NCI-H1417 (cell line): ENCODE measurements at regions not wholly inside any gene's neighbourhood (a gene's known extent, or its start where the extent isn't known, plus 50 kb on each side); places are given as distances from the start of the nearest gene placed in this dataset.

ENCODE experiments used
- DNase-seq, 3 experiments: peaks; one replicate each; lab custom pipeline; 2025; lab: John Stamatoyannopoulos, UW

- no peak for DNase-seq
Measured at GRCh38 chr7:35386816-35387706, 133.2 kb upstream of the TBX20 start.

- DNase-seq = no peak
Measured at GRCh38 chr7:35386082-35386815, 132.3 kb upstream of the TBX20 start.

DNA sequence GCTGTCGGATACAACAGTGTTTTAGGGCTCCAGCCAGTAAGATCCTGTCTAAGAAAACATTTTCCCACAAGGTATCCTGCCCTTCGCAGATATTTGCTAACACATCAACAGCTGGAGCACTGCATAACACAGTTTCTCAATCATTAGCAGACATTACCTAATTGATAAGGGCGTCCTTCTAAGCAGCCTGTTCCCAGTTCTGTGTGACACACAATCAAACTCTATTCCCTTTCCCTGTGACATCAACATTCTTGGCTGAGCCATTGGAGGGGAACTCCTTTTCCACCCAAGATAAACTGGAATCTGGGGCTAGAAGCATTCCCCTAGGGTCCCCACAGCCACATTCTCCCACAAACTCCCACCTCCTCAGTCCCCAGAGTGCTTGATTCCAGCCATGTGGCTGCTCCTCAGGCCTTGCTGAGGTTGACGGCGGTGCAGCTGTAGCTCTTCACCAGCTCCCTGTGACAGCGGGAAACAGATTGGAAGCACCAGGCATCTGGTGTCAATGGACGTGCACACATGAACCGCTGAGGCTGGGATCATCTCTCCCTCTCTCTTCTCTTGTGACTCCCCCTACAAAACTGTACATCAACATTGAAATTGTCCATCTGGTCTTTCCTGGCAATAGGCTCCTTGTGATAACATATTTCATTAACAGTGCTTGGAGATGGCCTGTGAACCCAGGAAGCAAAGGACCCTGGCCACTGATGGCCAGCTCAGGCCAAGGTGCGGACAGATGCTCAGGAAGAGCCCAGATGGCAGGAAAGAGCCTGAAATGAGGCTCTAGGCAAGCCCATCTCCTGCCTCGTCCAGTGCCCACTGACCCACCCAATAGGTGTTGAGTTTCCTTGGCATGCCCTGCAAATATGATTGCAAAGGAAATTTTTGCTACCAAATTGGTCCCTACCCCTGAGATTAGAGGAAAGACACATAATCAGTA lies 131.1 kb upstream of the TBX20 start:
- no peak for DNase-seq

DNA sequence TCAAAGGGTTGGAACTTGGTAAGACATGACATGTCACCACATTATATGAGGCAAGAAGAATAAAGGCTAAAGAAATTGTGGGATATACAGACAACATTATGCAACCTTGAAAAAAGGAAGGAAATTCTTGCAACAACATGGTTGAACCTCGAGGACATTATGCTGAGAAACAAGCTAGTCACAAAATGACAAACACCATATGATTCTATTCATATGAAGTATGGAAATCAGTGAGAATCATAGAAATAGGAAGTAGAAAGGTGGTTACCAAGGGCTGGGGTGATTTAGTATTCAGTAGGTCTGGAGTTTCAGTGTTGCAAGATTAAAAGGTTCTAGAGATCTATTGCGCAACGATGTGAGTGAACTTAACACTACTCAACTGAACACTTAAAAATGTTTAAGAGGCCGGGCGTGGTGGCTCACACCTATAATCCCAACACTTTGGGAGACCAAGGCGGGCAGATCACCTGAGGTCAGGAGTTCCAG lies 126.9 kb upstream of the TBX20 start:
- no peak for DNase-seq

DNA sequence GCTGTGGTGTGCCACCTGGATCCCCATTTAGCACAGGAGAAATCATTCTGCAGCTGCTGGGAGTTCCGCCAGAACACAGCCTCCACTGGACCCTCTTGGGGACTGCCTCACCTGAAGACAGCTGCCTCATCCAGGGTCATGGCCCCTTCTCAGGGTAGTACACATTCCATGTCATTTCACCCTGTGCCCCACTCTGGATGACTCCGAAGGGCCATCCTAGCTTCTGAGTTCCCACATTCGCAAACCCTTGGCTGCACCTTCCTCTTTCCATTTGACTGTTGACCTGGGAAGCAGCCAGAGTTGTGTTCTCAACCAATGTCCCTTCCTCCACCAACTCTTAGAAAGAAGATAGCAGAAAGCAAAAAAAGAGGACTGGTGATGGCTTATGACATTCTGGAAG lies 125.6 kb upstream of the TBX20 start:
- no peak for DNase-seq

GRCh38 chr7:35375516-35375915 lies 121.6 kb upstream of the TBX20 start:
- DNase-seq = no peak

GRCh38 chr7:35374858-35375257 lies 121.0 kb upstream of the TBX20 start:
- DNase-seq = no peak

DNA sequence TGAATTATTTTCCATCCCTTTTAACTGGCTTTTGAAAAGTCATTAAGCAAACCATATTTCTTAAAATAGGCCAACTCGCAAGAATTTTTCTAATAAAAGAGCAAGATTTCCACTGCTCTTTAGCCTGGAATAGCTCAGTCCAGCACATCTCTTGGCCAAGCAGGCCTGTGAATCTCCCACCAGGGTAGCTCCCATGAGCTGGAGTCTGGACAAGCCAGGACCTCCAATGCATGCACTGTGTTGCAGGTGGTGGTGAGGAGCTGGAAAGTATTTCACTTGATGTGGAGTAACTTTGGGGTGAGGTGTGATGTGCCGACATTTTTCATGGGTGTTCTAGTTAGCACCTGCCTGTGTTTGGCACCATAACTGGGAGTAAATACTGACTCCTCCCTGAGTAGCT lies 117.3 kb upstream of the TBX20 start:
- DNase-seq = no peak

- no peak for DNase-seq
Measured at GRCh38 chr7:35370687-35371086, 116.8 kb upstream of the TBX20 start.

DNA sequence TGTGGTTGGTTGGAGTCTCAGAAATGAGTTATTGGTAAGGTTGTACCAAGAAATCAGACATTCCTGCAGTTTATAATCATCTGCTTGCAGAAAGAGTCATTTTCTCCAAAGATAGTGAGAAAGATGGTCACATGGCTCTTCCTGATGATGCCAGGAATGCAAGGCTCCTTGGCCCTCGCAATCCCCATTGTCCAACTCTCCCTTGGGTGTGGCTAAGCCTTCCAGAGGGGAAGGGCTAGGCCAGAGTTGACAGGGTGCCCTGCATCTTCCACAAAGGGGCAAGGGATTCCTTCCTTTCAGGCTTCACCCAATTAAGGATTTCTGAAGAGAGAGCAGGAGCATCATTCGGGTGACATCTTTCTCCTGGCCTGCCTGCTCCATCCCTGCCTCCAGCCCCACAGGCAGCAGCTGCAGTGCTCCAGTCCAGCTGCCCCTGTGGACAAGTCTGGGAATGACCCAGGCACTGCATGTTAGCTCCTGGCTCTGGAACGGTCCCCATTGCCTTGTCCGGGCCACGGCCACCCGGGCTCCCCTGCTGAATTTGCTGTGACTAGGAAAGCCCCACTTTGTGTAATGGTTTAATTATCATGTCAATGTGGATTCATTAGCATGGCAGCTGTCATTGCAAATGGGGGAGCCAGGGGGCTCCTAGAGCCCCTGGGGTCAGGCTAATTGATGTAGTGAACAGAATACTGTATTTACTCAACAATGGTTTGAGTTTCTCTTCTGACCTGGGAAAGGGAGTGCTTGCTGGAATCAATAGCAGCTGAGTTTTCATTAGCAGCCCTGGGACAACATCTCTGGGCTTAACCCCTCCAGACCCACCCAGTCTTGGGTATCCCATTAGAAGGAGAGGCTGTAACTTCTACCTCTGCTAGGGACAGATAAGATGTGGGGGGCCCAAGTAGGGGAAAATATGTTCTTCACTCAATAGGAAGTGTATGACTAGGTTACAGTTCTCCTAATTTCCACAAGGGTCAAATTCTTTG lies 112.6 kb upstream of the TBX20 start:
- no peak for DNase-seq

- DNase-seq = no peak
Measured at GRCh38 chr7:35365523-35365922, 111.6 kb upstream of the TBX20 start.

- no peak for DNase-seq
Measured at GRCh38 chr7:35362341-35362740, 108.4 kb upstream of the TBX20 start.

DNA sequence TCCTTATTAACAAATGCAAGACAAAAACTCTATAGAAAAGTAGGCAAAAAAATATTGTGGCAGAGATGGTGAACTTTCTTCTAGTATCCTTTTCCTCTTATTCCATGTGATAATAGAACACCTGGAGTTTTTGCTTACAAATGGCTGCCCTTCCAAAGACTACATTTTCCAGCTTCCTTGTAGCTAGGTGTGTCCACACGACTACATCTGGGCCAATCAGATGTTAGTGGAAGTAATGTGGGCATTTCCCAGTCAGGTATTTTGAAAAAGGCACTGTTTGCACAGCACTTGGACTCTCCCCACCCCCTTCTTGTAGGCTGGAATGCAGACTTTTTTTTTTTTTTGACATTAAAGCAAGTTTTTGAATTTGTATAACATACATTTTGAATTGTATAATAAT lies 105.5 kb upstream of the TBX20 start:
- peak in 1 of 3 experiments; percentile 21 for DNase-seq

- no peak for DNase-seq
Measured at GRCh38 chr7:35356495-35356894, 102.6 kb upstream of the TBX20 start.

- DNase-seq = peak in 1 of 3 experiments; percentile 34
Measured at GRCh38 chr7:35355911-35356310, 102.0 kb upstream of the TBX20 start.

- no peak for DNase-seq
Measured at GRCh38 chr7:35355199-35355598, 101.3 kb upstream of the TBX20 start.

DNA sequence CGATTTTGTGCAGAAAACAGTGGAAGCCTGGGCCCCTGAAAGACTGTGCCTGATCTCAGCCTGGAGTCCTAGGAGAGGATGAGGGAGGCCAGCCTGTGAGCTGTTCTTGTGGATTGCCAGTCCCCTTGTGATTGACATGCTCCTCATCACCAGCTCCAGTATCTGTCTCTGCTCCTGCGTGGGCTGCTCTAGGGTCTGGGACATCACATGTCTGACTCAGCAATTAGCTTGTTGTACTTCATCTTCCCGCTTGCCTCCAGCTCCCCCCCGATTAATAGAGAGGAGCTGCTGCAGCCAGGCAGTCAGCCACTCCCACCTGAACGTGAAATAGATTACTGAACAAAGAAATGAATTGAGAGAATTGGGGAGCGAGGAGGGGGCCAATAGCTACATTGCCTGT lies 99.6 kb upstream of the TBX20 start:
- no peak for DNase-seq

DNA sequence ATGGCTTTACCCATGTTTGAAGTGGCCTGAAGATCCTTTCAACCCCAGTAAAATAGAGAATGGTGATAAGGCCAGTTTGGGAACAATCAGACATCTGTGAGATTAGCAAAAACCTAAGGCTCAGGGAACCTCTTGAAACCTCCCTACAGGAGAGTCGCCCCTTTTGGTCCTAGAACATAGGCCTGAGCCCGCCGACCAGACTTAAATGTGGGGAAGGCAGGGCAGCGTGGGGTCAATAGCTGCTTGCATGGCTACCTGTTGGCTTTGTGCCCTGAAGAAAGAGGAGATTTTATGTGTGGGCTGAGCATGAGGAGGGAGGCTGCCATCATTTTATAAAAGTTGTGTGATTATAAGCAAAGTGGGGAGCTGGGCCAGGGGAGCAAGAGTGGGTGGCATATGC lies 97.6 kb upstream of the TBX20 start:
- DNase-seq = no peak

DNA sequence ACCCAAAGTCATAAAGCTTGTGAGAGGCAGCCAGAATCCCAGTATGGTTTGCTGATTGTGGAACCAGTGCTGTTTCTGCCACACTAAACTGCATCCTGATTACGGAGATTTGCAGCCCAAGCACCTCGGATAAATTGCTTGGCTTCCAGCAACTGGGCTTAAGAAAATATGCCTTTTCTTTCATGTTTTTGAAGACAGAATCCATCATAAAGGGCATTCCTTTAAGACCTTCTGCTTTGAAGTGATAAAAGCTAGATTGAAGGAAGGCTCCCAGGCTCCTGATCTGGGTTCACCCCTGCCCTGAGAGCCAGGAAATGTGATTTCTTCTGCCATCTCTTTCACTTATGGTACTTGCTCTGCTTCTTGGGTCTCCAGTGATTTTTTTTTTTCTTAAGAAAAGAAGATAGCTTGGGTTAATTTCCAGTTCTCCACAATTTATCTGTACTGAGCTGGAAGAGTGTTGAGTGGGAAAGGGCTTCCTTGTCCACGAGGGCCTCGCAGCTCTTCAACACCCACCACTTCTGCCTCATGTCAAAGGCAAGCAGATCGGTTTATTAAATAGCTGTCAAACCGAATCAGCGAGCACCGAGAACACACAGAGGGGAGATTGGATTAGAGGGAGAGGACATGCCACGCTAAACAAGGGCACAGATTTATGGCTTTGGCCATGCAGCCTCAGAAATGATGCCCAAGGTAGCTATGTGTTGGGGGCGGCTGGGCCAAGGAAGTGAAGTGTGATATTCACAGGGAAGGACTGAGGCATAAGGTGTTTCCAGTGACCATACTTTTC lies 94.9 kb upstream of the TBX20 start:
- no peak for DNase-seq

- DNase-seq = no peak
Measured at GRCh38 chr7:35342786-35343185, 88.9 kb upstream of the TBX20 start.
